ENCODE measurements at regions not wholly inside any gene's neighbourhood (a gene's known extent, or its start where the extent isn't known, plus 50 kb on each side); places are given as distances from the start of the nearest gene placed in this dataset.

GRCh38 chr9:651371-651770, 190.1 kb upstream of the DMRT1 start:
- TF ChIP-seq CTCF (conservative IDR thresholded peaks at IDR 0.05; ENCODE audit: low read depth, low read length) (no peak), POLR2A (IDR thresholded peaks at IDR 0.05; ENCODE audit: low read depth, low read length) (no peak), FOS (IDR thresholded peaks at IDR 0.05; ENCODE audit: low read depth, low read length) (no peak), SMC3 (IDR thresholded peaks at IDR 0.05; ENCODE audit: low read depth, low read length) (no peak), MAFK (IDR thresholded peaks at IDR 0.05; ENCODE audit: low read depth, low read length) (no peak), RAD21 (IDR thresholded peaks at IDR 0.05; ENCODE audit: low read length) (no peak), RCOR1 (IDR thresholded peaks at IDR 0.05; ENCODE audit: insufficient replicate concordance, low read length) (no peak), CEBPB (IDR thresholded peaks at IDR 0.05; ENCODE audit: low read depth, low read length) (no peak), MXI1 (IDR thresholded peaks at IDR 0.05; ENCODE audit: borderline replicate concordance, low read depth, low read length) (no peak), BHLHE40 (IDR thresholded peaks at IDR 0.05; ENCODE audit: low read depth, low read length) (no peak)

All from IMR-90 (cell line).